GM23338 (cell line): ENCODE measurements at regions not wholly inside any gene's neighbourhood (a gene's known extent, or its start where the extent isn't known, plus 50 kb on each side); places are given as distances from the start of the nearest gene placed in this dataset.

Experiments used
- ATAC-seq: fragments of 200-7000 bp; cut with Tn5 transposase; 3 replicates; pipeline ENCODE4 v1.9.1; 2020
- DNase-seq: peaks from one replicate; pipeline ENCODE4 v3.0.0-alpha.2; 2015; ENCODE audit warnings: low spot score
- H2AFZ ChIP-seq: fragments of 200-600 bp; sonication (generic); 2 replicates; pipeline ENCODE4 v1.8.0; 2016; ENCODE audit warnings: antibody characterized with exemption, mild to moderate bottlenecking, moderate library complexity
- H3F3A ChIP-seq: fragments of 200-600 bp; sonication (generic); replicated peaks from 2 replicates; pipeline ENCODE4 v1.8.0; 2017; ENCODE audit warnings: antibody characterized with exemption, mixed run types, low read depth
- H3K27ac ChIP-seq: fragments of 200-600 bp; sonication (generic); 2 replicates; pipeline ENCODE4 v1.6.1; 2016; ENCODE audit warnings: low read depth
- H3K27me3 ChIP-seq: fragments of 200-600 bp; sonication (generic); 2 replicates; pipeline ENCODE4 v1.8.0; 2016; ENCODE audit warnings: mild to moderate bottlenecking, mixed run types, moderate library complexity; ENCODE audit not compliant: insufficient read depth
- H3K36me3 ChIP-seq: fragments of 200-600 bp; sonication (generic); 2 replicates; pipeline ENCODE4 v1.8.0; 2016; ENCODE audit warnings: mild to moderate bottlenecking; ENCODE audit not compliant: insufficient read depth
- H3K4me1 ChIP-seq: fragments of 200-600 bp; sonication (generic); 2 replicates; pipeline ENCODE4 v1.8.0; 2016; ENCODE audit warnings: mild to moderate bottlenecking, moderate library complexity; ENCODE audit not compliant: insufficient read depth
- H3K4me2 ChIP-seq: fragments of 200-600 bp; sonication (generic); 2 replicates; pipeline ENCODE4 v1.7.1; 2017; ENCODE audit warnings: mixed run types
- H3K4me3 ChIP-seq: fragments of 200-600 bp; sonication (generic); 2 replicates; pipeline ENCODE4 v1.6.1; 2016; ENCODE audit warnings: mixed run types
- H3K79me2 ChIP-seq: fragments of 200-600 bp; sonication (generic); replicated peaks from 2 replicates; pipeline ENCODE4 v1.8.0; 2017; ENCODE audit warnings: mild to moderate bottlenecking; ENCODE audit not compliant: insufficient read depth
- H3K9me2 ChIP-seq: fragments of 200-600 bp; sonication (generic); 2 replicates; pipeline ENCODE4 v1.8.0; 2017; ENCODE audit not compliant: insufficient read depth
- H4K20me1 ChIP-seq: fragments of 200-600 bp; sonication (generic); replicated peaks from 2 replicates; pipeline ENCODE4 v1.8.0; 2017; ENCODE audit warnings: mild to moderate bottlenecking; ENCODE audit not compliant: insufficient read depth
- H3K27ac Mint-ChIP-seq: 2 replicates; pipeline ENCODE4 v1.8.0; 2020; ENCODE audit warnings: inconsistent platforms, mild to moderate bottlenecking, moderate library complexity, mixed read lengths
- H3K27me3 Mint-ChIP-seq: 3 replicates; pipeline ENCODE4 v1.8.0; 2022; ENCODE audit warnings: low read depth, mild to moderate bottlenecking, moderate library complexity, mixed read lengths, inconsistent platforms; ENCODE audit not compliant: insufficient read depth, poor library complexity
- H3K36me3 Mint-ChIP-seq: 3 replicates; pipeline ENCODE4 v1.8.0; 2021; ENCODE audit warnings: low read depth, mild to moderate bottlenecking, inconsistent platforms, moderate library complexity, mixed read lengths
- H3K4me1 Mint-ChIP-seq: 3 replicates; pipeline ENCODE4 v1.8.0; 2020; ENCODE audit warnings: mild to moderate bottlenecking, inconsistent platforms, mixed read lengths
- H3K4me3 Mint-ChIP-seq: 3 replicates; pipeline ENCODE4 v1.8.0; 2021; ENCODE audit warnings: moderate library complexity, mild to moderate bottlenecking, inconsistent platforms, mixed read lengths
- H3K9me3 Mint-ChIP-seq: 3 replicates; pipeline ENCODE4 v1.8.0; 2020; ENCODE audit warnings: moderate library complexity, mild to moderate bottlenecking, inconsistent platforms, mixed read lengths
- CREB1 ChIP-seq: fragments of 250-450 bp; sonication (Bioruptor Pico); IDR thresholded peaks from 2 replicates; pipeline ENCODE4 v1.5.0; 2020; ENCODE audit warnings: low read depth, mild to moderate bottlenecking, moderate library complexity
- EZH2 ChIP-seq: fragments of 200-600 bp; sonication (generic); IDR thresholded peaks from one replicate; pipeline ENCODE4 v1.8.0; 2017; ENCODE audit warnings: antibody characterized with exemption, mild to moderate bottlenecking, low read depth; ENCODE audit not compliant: unreplicated experiment
- EZH2phosphoT487 ChIP-seq: fragments of 200-600 bp; sonication (generic); IDR thresholded peaks from one replicate; pipeline ENCODE4 v1.8.1; 2018; ENCODE audit warnings: antibody characterized with exemption; ENCODE audit not compliant: unreplicated experiment
- JUNB ChIP-seq: IDR thresholded peaks from one replicate; pipeline ENCODE4 v1.6.1; 2016; ENCODE audit warnings: antibody characterized with exemption; ENCODE audit not compliant: unreplicated experiment
- NANOG ChIP-seq: IDR thresholded peaks from 2 replicates; pipeline ENCODE4 v1.6.1; 2016; ENCODE audit warnings: antibody characterized with exemption, borderline replicate concordance
- POLR2AphosphoS5 ChIP-seq: IDR thresholded peaks from 2 replicates; pipeline ENCODE4 v1.6.1; 2016; ENCODE audit warnings: antibody characterized with exemption, low read depth
- STAT1 ChIP-seq: IDR thresholded peaks from one replicate; pipeline ENCODE4 v1.6.1; 2016; ENCODE audit warnings: antibody characterized with exemption; ENCODE audit not compliant: unreplicated experiment
- ZNF114 ChIP-seq: fragments of 250-450 bp; sonication (Bioruptor Pico); IDR thresholded peaks from 2 replicates; pipeline ENCODE4 v1.5.0; 2020; ENCODE audit warnings: mild to moderate bottlenecking, moderate library complexity
- ZNF331 ChIP-seq: fragments of 250-450 bp; sonication (Bioruptor Pico); IDR thresholded peaks from 2 replicates; pipeline ENCODE4 v1.5.0; 2020; ENCODE audit warnings: low read depth, mild to moderate bottlenecking, moderate library complexity
- TF ChIP-seq, protein P1 (sequence below): IDR thresholded peaks from one replicate; pipeline ENCODE4 v1.6.1; 2018; ENCODE audit warnings: antibody characterized with exemption; ENCODE audit not compliant: unreplicated experiment
- TF ChIP-seq, protein P2 (sequence below): fragments of 250-450 bp; sonication (Bioruptor Pico); IDR thresholded peaks from 2 replicates; pipeline ENCODE4 v1.5.0; 2020; ENCODE audit warnings: mild to moderate bottlenecking, moderate library complexity
- TF ChIP-seq, protein P3 (sequence below): IDR thresholded peaks from 2 replicates; pipeline ENCODE4 v1.6.1; 2016; ENCODE audit warnings: antibody characterized with exemption
- TF ChIP-seq, protein P4 (sequence below), 2 experiments: fragments of 200-600 bp in 1 of 2; sonication (generic) in 1 of 2; conservative IDR thresholded peaks; 2 replicates each; pipeline versions ENCODE4 v1.5.1 to v1.6.1; 2016 to 2017; ENCODE audit warnings: antibody characterized with exemption in 2 of 2, low read depth in 2 of 2, mild to moderate bottlenecking in 2 of 2, moderate library complexity in 1 of 2

DNA sequence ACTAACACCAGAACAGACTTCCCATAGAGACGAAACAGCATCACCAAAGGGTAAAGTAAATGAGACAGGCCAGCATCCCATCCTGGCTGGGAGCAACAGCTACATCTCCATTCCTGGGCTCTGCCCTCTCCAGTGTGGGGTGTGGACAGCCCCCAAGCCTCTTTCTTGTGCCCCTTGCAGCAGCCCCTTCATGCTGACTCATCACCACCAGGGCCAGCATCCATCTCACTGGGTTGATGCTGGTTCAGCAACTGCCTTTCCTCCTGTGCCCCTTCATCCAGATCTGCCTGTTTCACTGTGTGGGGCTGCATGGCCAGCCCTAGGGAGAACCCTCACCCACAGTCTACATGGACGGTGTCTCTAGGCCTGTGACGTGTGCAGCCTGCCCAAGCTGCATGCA, 569.1 kb upstream of the TBX3 start:
- no peak for DNase-seq
- Histone ChIP-seq H3K9me2 (peaks cover 11% of the 10 kb centered on the region; the same call in 1 of the 2 replicates), H4K20me1 (no peaks in the 10 kb centered on the region), H2AFZ (no peak overlapping the region), H3K4me1 (no peaks in the 10 kb centered on the region), H3K4me2 (no peak overlapping the region), H3K4me3 (no peak overlapping the region), H3K36me3 (no peaks in the 10 kb centered on the region; the same call in 1 of the 2 replicates), H3K79me2 (no peaks in the 10 kb centered on the region), H3F3A (no peaks in the 10 kb centered on the region), H3K27me3 (no peaks in the 10 kb centered on the region), H3K27ac (no peak overlapping the region)
- no peak for TF ChIP-seq JUNB
- no peak for TF ChIP-seq NANOG
- TF ChIP-seq, protein P1, sequence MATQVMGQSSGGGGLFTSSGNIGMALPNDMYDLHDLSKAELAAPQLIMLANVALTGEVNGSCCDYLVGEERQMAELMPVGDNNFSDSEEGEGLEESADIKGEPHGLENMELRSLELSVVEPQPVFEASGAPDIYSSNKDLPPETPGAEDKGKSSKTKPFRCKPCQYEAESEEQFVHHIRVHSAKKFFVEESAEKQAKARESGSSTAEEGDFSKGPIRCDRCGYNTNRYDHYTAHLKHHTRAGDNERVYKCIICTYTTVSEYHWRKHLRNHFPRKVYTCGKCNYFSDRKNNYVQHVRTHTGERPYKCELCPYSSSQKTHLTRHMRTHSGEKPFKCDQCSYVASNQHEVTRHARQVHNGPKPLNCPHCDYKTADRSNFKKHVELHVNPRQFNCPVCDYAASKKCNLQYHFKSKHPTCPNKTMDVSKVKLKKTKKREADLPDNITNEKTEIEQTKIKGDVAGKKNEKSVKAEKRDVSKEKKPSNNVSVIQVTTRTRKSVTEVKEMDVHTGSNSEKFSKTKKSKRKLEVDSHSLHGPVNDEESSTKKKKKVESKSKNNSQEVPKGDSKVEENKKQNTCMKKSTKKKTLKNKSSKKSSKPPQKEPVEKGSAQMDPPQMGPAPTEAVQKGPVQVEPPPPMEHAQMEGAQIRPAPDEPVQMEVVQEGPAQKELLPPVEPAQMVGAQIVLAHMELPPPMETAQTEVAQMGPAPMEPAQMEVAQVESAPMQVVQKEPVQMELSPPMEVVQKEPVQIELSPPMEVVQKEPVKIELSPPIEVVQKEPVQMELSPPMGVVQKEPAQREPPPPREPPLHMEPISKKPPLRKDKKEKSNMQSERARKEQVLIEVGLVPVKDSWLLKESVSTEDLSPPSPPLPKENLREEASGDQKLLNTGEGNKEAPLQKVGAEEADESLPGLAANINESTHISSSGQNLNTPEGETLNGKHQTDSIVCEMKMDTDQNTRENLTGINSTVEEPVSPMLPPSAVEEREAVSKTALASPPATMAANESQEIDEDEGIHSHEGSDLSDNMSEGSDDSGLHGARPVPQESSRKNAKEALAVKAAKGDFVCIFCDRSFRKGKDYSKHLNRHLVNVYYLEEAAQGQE, result no peak
- TF ChIP-seq POLR2AphosphoS5, result no peak
- TF ChIP-seq EZH2, result no peak
- TF ChIP-seq EZH2phosphoT487, result no peak
- no peak for TF ChIP-seq ZNF114
- TF ChIP-seq STAT1, result no peak
- no peak for TF ChIP-seq CREB1 (CRISPR knock-in tag)
- TF ChIP-seq ZNF331 (CRISPR knock-in tag), result no peak
- TF ChIP-seq, protein P2, sequence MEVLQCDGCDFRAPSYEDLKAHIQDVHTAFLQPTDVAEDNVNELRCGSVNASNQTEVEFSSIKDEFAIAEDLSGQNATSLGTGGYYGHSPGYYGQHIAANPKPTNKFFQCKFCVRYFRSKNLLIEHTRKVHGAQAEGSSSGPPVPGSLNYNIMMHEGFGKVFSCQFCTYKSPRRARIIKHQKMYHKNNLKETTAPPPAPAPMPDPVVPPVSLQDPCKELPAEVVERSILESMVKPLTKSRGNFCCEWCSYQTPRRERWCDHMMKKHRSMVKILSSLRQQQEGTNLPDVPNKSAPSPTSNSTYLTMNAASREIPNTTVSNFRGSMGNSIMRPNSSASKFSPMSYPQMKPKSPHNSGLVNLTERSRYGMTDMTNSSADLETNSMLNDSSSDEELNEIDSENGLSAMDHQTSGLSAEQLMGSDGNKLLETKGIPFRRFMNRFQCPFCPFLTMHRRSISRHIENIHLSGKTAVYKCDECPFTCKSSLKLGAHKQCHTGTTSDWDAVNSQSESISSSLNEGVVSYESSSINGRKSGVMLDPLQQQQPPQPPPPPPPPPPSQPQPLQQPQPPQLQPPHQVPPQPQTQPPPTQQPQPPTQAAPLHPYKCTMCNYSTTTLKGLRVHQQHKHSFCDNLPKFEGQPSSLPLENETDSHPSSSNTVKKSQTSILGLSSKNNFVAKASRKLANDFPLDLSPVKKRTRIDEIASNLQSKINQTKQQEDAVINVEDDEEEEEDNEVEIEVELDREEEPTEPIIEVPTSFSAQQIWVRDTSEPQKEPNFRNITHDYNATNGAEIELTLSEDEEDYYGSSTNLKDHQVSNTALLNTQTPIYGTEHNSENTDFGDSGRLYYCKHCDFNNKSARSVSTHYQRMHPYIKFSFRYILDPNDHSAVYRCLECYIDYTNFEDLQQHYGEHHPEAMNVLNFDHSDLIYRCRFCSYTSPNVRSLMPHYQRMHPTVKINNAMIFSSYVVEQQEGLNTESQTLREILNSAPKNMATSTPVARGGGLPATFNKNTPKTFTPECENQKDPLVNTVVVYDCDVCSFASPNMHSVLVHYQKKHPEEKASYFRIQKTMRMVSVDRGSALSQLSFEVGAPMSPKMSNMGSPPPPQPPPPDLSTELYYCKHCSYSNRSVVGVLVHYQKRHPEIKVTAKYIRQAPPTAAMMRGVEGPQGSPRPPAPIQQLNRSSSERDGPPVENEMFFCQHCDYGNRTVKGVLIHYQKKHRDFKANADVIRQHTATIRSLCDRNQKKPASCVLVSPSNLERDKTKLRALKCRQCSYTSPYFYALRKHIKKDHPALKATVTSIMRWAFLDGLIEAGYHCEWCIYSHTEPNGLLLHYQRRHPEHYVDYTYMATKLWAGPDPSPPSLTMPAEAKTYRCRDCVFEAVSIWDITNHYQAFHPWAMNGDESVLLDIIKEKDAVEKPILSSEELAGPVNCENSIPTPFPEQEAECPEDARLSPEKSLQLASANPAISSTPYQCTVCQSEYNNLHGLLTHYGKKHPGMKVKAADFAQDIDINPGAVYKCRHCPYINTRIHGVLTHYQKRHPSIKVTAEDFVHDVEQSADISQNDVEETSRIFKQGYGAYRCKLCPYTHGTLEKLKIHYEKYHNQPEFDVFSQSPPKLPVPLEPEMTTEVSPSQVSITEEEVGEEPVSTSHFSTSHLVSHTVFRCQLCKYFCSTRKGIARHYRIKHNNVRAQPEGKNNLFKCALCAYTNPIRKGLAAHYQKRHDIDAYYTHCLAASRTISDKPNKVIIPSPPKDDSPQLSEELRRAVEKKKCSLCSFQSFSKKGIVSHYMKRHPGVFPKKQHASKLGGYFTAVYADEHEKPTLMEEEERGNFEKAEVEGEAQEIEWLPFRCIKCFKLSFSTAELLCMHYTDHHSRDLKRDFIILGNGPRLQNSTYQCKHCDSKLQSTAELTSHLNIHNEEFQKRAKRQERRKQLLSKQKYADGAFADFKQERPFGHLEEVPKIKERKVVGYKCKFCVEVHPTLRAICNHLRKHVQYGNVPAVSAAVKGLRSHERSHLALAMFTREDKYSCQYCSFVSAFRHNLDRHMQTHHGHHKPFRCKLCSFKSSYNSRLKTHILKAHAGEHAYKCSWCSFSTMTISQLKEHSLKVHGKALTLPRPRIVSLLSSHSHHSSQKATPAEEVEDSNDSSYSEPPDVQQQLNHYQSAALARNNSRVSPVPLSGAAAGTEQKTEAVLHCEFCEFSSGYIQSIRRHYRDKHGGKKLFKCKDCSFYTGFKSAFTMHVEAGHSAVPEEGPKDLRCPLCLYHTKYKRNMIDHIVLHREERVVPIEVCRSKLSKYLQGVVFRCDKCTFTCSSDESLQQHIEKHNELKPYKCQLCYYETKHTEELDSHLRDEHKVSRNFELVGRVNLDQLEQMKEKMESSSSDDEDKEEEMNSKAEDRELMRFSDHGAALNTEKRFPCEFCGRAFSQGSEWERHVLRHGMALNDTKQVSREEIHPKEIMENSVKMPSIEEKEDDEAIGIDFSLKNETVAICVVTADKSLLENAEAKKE (CRISPR knock-in tag), result no peak
- TF ChIP-seq, protein P3, sequence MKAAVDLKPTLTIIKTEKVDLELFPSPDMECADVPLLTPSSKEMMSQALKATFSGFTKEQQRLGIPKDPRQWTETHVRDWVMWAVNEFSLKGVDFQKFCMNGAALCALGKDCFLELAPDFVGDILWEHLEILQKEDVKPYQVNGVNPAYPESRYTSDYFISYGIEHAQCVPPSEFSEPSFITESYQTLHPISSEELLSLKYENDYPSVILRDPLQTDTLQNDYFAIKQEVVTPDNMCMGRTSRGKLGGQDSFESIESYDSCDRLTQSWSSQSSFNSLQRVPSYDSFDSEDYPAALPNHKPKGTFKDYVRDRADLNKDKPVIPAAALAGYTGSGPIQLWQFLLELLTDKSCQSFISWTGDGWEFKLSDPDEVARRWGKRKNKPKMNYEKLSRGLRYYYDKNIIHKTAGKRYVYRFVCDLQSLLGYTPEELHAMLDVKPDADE, result no peak
- TF ChIP-seq, protein P4, sequence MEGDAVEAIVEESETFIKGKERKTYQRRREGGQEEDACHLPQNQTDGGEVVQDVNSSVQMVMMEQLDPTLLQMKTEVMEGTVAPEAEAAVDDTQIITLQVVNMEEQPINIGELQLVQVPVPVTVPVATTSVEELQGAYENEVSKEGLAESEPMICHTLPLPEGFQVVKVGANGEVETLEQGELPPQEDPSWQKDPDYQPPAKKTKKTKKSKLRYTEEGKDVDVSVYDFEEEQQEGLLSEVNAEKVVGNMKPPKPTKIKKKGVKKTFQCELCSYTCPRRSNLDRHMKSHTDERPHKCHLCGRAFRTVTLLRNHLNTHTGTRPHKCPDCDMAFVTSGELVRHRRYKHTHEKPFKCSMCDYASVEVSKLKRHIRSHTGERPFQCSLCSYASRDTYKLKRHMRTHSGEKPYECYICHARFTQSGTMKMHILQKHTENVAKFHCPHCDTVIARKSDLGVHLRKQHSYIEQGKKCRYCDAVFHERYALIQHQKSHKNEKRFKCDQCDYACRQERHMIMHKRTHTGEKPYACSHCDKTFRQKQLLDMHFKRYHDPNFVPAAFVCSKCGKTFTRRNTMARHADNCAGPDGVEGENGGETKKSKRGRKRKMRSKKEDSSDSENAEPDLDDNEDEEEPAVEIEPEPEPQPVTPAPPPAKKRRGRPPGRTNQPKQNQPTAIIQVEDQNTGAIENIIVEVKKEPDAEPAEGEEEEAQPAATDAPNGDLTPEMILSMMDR (conservative IDR thresholded peaks at IDR 0.05; ENCODE audit: low read depth in 2 of 2), result no peak
- no peaks in the 10 kb centered on the region; the same call in 2 of the 3 replicates for H3K36me3 Mint-ChIP-seq
- peaks cover 3% of the 10 kb centered on the region; the same call in 1 of the 3 replicates for H3K9me3 Mint-ChIP-seq
- ATAC-seq, result no peak
- H3K4me3 Mint-ChIP-seq, result no peak overlapping the region
- peaks cover 5% of the 10 kb centered on the region for H3K27me3 Mint-ChIP-seq
- peaks cover 9% of the 10 kb centered on the region; the same call in 2 of the 3 replicates for H3K4me1 Mint-ChIP-seq
- H3K27ac Mint-ChIP-seq, result no peak overlapping the region
